ENCODE measurements at regions not wholly inside any gene's neighbourhood (a gene's known extent, or its start where the extent isn't known, plus 50 kb on each side); places are given as distances from the start of the nearest gene placed in this dataset.

DNA sequence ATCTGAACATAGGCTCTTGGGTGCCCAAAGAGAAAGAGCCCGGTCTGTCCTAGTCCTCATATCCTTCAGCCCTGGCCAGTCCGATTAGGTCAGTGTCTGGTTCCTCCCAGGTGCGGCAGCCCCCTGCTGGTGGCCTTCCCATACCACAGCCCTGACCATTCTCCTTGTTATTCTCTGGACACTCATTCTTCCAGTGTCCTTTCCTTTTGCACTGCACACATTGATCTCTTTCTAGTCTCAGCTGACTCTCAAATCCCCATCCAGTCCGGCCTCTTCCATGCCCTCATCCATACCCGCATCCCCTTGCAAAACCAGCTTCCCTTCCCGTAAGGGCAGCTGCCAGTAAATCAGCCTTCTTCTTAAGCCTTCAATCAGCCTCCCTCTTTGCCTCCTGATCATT, 1316.3 kb downstream of the TMEM121 start:
- 59 to 63% methylated on average over 6 of the region's 6 CpGs for WGBS, 2 experiments (ENCODE audit: low coverage in 1 of 2, low lambda C conversion rate in 2 of 2, missing lambda C conversion rate in 2 of 2)
- H3K27ac ChIP-seq = no peak overlapping the region
- H3K4me1 ChIP-seq (ENCODE audit: insufficient read depth) = no peaks in the 10 kb centered on the region
- no peaks in the 10 kb centered on the region for H3K9me2 ChIP-seq (ENCODE audit: insufficient read depth)
- no peaks in the 10 kb centered on the region for H3K36me3 ChIP-seq (ENCODE audit: low read depth)
- no peaks in the 10 kb centered on the region for H4K20me1 ChIP-seq (ENCODE audit: insufficient read depth)
- DNase-seq = no peak
- TF ChIP-seq EZH2 (IDR thresholded peaks at IDR 0.05; ENCODE audit: insufficient read depth, poor library complexity, severe bottlenecking) = no peak
- H3K9ac ChIP-seq = no peak overlapping the region
- in situ Hi-C loops (cut with MboI) = no loop called here
- H3K27me3 ChIP-seq (replicated peaks; ENCODE audit: insufficient read depth) = no peaks in the 10 kb centered on the region
- no peak overlapping the region for H3K4me2 ChIP-seq (ENCODE audit: unreplicated experiment)
- H3K4me3 ChIP-seq = no peak overlapping the region
- H3K9me3 ChIP-seq (ENCODE audit: low read depth) = no peaks in the 10 kb centered on the region
- no peak overlapping the region for H2AFZ ChIP-seq
- H3K79me2 ChIP-seq (ENCODE audit: insufficient read depth) = no peaks in the 10 kb centered on the region
- no peaks in the 10 kb centered on the region for H3F3A ChIP-seq (ENCODE audit: insufficient read depth)

- H3K4me2 ChIP-seq (ENCODE audit: unreplicated experiment) = no peak overlapping the region
- 10 to 17% methylated on average over 6 of the region's 6 CpGs for WGBS, 2 experiments (ENCODE audit: low coverage in 1 of 2, low lambda C conversion rate in 2 of 2, missing lambda C conversion rate in 2 of 2)
- H3K9ac ChIP-seq = no peak overlapping the region
Measured at GRCh38 chr14:106843386-106843785, 1317.0 kb downstream of the TMEM121 start.

DNA sequence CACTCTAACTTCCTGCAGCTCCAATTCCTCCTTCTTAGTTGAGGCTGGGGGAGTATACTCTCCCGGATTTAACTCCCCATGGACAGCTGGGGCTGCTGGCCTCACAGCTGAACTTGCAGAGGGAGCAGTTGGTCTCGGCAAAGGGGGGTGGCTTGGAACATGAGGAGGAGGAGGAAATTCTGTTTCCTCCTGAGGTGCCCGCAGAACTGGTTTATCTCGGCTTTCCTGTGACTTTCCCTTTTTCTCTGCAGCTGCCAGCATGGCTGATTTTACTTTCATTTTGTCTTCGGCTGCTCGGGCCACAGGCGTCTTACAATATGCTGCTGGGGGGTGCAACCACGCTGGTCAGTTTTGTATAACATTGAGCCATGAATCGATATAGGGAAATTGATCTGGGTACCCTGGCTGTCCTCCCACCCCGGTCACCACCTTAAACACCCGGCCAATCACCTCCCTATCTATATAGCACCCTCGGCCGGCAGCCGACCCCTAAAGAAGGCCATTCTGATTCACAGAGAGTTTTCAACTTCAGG, 1317.6 kb downstream of the TMEM121 start:
- Histone ChIP-seq H3K9ac (no peak overlapping the region), H3K27ac (no peak overlapping the region), H4K20me1 (ENCODE audit: insufficient read depth) (no peaks in the 10 kb centered on the region), H3K36me3 (ENCODE audit: low read depth) (no peaks in the 10 kb centered on the region), H3K4me1 (ENCODE audit: insufficient read depth) (no peaks in the 10 kb centered on the region), H3F3A (ENCODE audit: insufficient read depth) (no peaks in the 10 kb centered on the region), H3K4me3 (peak overlapping the region; percentile 55), H3K4me2 (ENCODE audit: unreplicated experiment) (no peak overlapping the region), H3K9me2 (ENCODE audit: insufficient read depth) (no peaks in the 10 kb centered on the region), H3K9me3 (ENCODE audit: low read depth) (no peaks in the 10 kb centered on the region), H3K79me2 (ENCODE audit: insufficient read depth) (no peaks in the 10 kb centered on the region), H2AFZ (peak overlapping the region; percentile 15; the same call in 1 of the 2 replicates), H3K27me3 (replicated peaks; ENCODE audit: insufficient read depth) (no peaks in the 10 kb centered on the region)
- in situ Hi-C loops (cut with MboI) = no loop called here
- TF ChIP-seq EZH2 (IDR thresholded peaks at IDR 0.05; ENCODE audit: insufficient read depth, poor library complexity, severe bottlenecking) = no peak
- TF ChIP-seq EZH2phosphoT487 (IDR thresholded peaks at IDR 0.05; ENCODE audit: insufficient read depth, low read depth) = no peak
- no peak for DNase-seq
- 43 to 61% methylated on average over 14 of the region's 14 CpGs for WGBS, 2 experiments (ENCODE audit: low coverage in 1 of 2, low lambda C conversion rate in 2 of 2, missing lambda C conversion rate in 2 of 2)

More at GRCh38 chr14:106843386-106843785, 1317.0 kb downstream of the TMEM121 start:
- no peak overlapping the region for H3K4me3 ChIP-seq
- H3K4me1 ChIP-seq (ENCODE audit: insufficient read depth) = no peaks in the 10 kb centered on the region
- no peaks in the 10 kb centered on the region for H3K36me3 ChIP-seq (ENCODE audit: low read depth)
- H4K20me1 ChIP-seq (ENCODE audit: insufficient read depth) = no peaks in the 10 kb centered on the region
- no peak overlapping the region for H2AFZ ChIP-seq
- in situ Hi-C loops (cut with MboI) = no loop called here
- no peaks in the 10 kb centered on the region for H3K9me2 ChIP-seq (ENCODE audit: insufficient read depth)
- H3K27ac ChIP-seq = no peak overlapping the region
- H3K9me3 ChIP-seq (ENCODE audit: low read depth) = no peaks in the 10 kb centered on the region
- H3F3A ChIP-seq (ENCODE audit: insufficient read depth) = no peaks in the 10 kb centered on the region
- no peak for DNase-seq
- H3K79me2 ChIP-seq (ENCODE audit: insufficient read depth) = no peaks in the 10 kb centered on the region
- H3K27me3 ChIP-seq (replicated peaks; ENCODE audit: insufficient read depth) = no peaks in the 10 kb centered on the region
- no peak for TF ChIP-seq EZH2phosphoT487 (IDR thresholded peaks at IDR 0.05; ENCODE audit: insufficient read depth, low read depth)

- TF ChIP-seq EZH2phosphoT487 (IDR thresholded peaks at IDR 0.05; ENCODE audit: insufficient read depth, low read depth) = no peak
- TF ChIP-seq EZH2 (IDR thresholded peaks at IDR 0.05; ENCODE audit: insufficient read depth, poor library complexity, severe bottlenecking) = no peak
- no peak overlapping the region for H3K4me2 ChIP-seq (ENCODE audit: unreplicated experiment)
- H3K9me3 ChIP-seq (ENCODE audit: low read depth) = no peaks in the 10 kb centered on the region
- H3K9ac ChIP-seq = no peak overlapping the region
- 30 to 34% methylated on average over 40 to 56 of the region's 56 CpGs for WGBS, 2 experiments (ENCODE audit: low coverage in 1 of 2, low lambda C conversion rate in 2 of 2, missing lambda C conversion rate in 2 of 2)
- H2AFZ ChIP-seq = peak overlapping the region; percentile 15; the same call in 1 of the 2 replicates
- no peaks in the 10 kb centered on the region for H3K4me1 ChIP-seq (ENCODE audit: insufficient read depth)
- no peaks in the 10 kb centered on the region for H4K20me1 ChIP-seq (ENCODE audit: insufficient read depth)
- H3K36me3 ChIP-seq (ENCODE audit: low read depth) = no peaks in the 10 kb centered on the region
- H3K27ac ChIP-seq = no peak overlapping the region
- no peaks in the 10 kb centered on the region for H3K9me2 ChIP-seq (ENCODE audit: insufficient read depth)
- H3F3A ChIP-seq (ENCODE audit: insufficient read depth) = no peaks in the 10 kb centered on the region
- in situ Hi-C loops (cut with MboI) = no loop called here
- H3K4me3 ChIP-seq = peak overlapping the region; percentile 55
- DNase-seq = no peak
- H3K27me3 ChIP-seq (replicated peaks; ENCODE audit: insufficient read depth) = no peaks in the 10 kb centered on the region
- H3K79me2 ChIP-seq (ENCODE audit: insufficient read depth) = no peaks in the 10 kb centered on the region
Measured at GRCh38 chr14:106844608-106845285, 1318.4 kb downstream of the TMEM121 start.
